CD14-positive monocyte (primary cell): ENCODE measurements at regions not wholly inside any gene's neighbourhood (a gene's known extent, or its start where the extent isn't known, plus 50 kb on each side); places are given as distances from the start of the nearest gene placed in this dataset.
A peak's percentile ranks its signal among the peaks of the same experiment; 100 is the strongest.

ENCODE experiments used
- DNase-seq, 3 donors: peaks; one replicate each; pipeline ENCODE4 v3.0.0-alpha.2; 2011 to 2022
- H2AFZ ChIP-seq: 2 replicates; pipeline ENCODE4 v1.6.0; 2012; ENCODE audit warnings: mild to moderate bottlenecking, low read depth, low read length, inconsistent platforms; ENCODE audit not compliant: insufficient read depth, poor library complexity, severe bottlenecking
- H3K27ac ChIP-seq, 2 donors: 1 replicate in 1 of 2; 2 replicates in 1 of 2; pipeline ENCODE4 v1.5.1; 2012 to 2013; ENCODE audit warnings: low read length in 2 of 2, control low read depth in 1 of 2, inconsistent platforms in 1 of 2, low read depth in 1 of 2, mild to moderate bottlenecking in 1 of 2
- H3K27me3 ChIP-seq, 2 donors: one replicate each; pipeline versions ENCODE4 v1.6.0 to v1.6.1; 2011 to 2013; ENCODE audit warnings: low read length in 2 of 2; ENCODE audit not compliant: control insufficient read depth in 2 of 2, insufficient read depth in 2 of 2
- H3K36me3 ChIP-seq, 2 donors: replicated peaks in 1 of 2; 1 replicate in 1 of 2; 2 replicates in 1 of 2; pipeline versions ENCODE4 v1.5.1 to v1.6.1; 2012 to 2013; ENCODE audit warnings: low read length in 2 of 2, control low read depth in 1 of 2, inconsistent platforms in 1 of 2, mild to moderate bottlenecking in 1 of 2; ENCODE audit not compliant: insufficient read depth in 2 of 2, control insufficient read depth in 1 of 2
- H3K4me1 ChIP-seq, 2 donors: 1 replicate in 1 of 2; 2 replicates in 1 of 2; pipeline versions ENCODE4 v1.5.1 to v1.6.1; 2012 to 2013; ENCODE audit warnings: low read length in 2 of 2, control low read depth in 1 of 2, inconsistent platforms in 1 of 2, mild to moderate bottlenecking in 1 of 2, moderate library complexity in 1 of 2; ENCODE audit not compliant: insufficient read depth in 2 of 2, control insufficient read depth in 1 of 2
- H3K4me2 ChIP-seq: replicated peaks from 2 replicates; pipeline ENCODE3; 2012; ENCODE audit warnings: low read length, moderate library complexity, mild to moderate bottlenecking; ENCODE audit not compliant: poor library complexity, severe bottlenecking; ENCODE audit errors: extremely low read depth
- H3K4me3 ChIP-seq, 3 experiments: fragments of 200-600 bp in 1 of 3; sonication (generic) in 1 of 3; replicated peaks in 1 of 3; 1 replicate in 2 of 3; 2 replicates in 1 of 3; pipeline ENCODE4 v1.5.1; 2011 to 2013; ENCODE audit warnings: low read length in 3 of 3, mild to moderate bottlenecking in 3 of 3, control low read depth in 2 of 3, low read depth in 2 of 3, inconsistent platforms in 1 of 3, moderate library complexity in 1 of 3
- H3K79me2 ChIP-seq: 2 replicates; pipeline ENCODE4 v1.6.0; 2012; ENCODE audit warnings: mild to moderate bottlenecking, control low read depth, inconsistent platforms, low read length, moderate library complexity; ENCODE audit not compliant: insufficient read depth
- H3K9ac ChIP-seq: 2 replicates; pipeline ENCODE4 v1.6.0; 2017; ENCODE audit warnings: low read length, mild to moderate bottlenecking; ENCODE audit not compliant: insufficient read depth, poor library complexity, severe bottlenecking
- H3K9me3 ChIP-seq, 2 donors: replicated peaks in 1 of 2; 1 replicate in 1 of 2; 2 replicates in 1 of 2; pipeline versions ENCODE4 v1.5.1 to v1.6.1; 2012 to 2013; ENCODE audit warnings: low read length in 2 of 2, control low read depth in 1 of 2; ENCODE audit not compliant: control insufficient read depth in 1 of 2, insufficient read depth in 1 of 2
- H4K20me1 ChIP-seq: 2 replicates; pipeline ENCODE4 v1.6.0; 2012; ENCODE audit warnings: mild to moderate bottlenecking, low read length, control low read depth, moderate library complexity; ENCODE audit not compliant: insufficient read depth
- H3K27ac Mint-ChIP-seq, 7 donors: one replicate each; pipeline ENCODE4 v1.8.0; 2020; ENCODE audit warnings: mild to moderate bottlenecking in 7 of 7, mixed read lengths in 7 of 7, moderate library complexity in 6 of 7, inconsistent platforms in 2 of 7
- H3K27me3 Mint-ChIP-seq, 3 donors: one replicate each; pipeline ENCODE4 v1.8.0; 2021 to 2022; ENCODE audit warnings: low read depth in 3 of 3, mild to moderate bottlenecking in 3 of 3, mixed read lengths in 3 of 3, moderate library complexity in 3 of 3, inconsistent platforms in 1 of 3
- H3K36me3 Mint-ChIP-seq, 2 donors: one replicate each; pipeline ENCODE4 v1.8.0; 2020; ENCODE audit warnings: mixed read lengths in 2 of 2, inconsistent platforms in 1 of 2, mild to moderate bottlenecking in 1 of 2
- H3K4me1 Mint-ChIP-seq: one replicate; pipeline ENCODE4 v1.8.0; 2020; ENCODE audit warnings: mild to moderate bottlenecking, mixed read lengths
- H3K4me3 Mint-ChIP-seq, 2 donors: one replicate each; pipeline ENCODE4 v1.8.0; 2020; ENCODE audit warnings: mild to moderate bottlenecking in 2 of 2, mixed read lengths in 2 of 2, moderate library complexity in 1 of 2
- H3K9me3 Mint-ChIP-seq, 7 donors: one replicate each; pipeline ENCODE4 v1.8.0; 2020 to 2022; ENCODE audit warnings: mixed read lengths in 7 of 7, mild to moderate bottlenecking in 6 of 7, moderate library complexity in 6 of 7, inconsistent platforms in 2 of 7
- WGBS: methylation state at CpG from one replicate; pipeline ENCODE4 v1.1.5; 2013; ENCODE audit warnings: missing lambda C conversion rate; ENCODE audit not compliant: insufficient coverage; 5-methylcytosine and 5-hydroxymethylcytosine counted together
- intact Hi-C, 2 donors: fragments of 100-400 bp; cut with micrococcal nuclease; formaldehyde crosslinking; loops; one replicate each; pipeline versions ENCODE4 v1.15.0 to v1.15.1; 2023
- TF ChIP-seq, protein P1 (sequence below): fragments of 200-600 bp; IDR thresholded peaks from one replicate; pipeline ENCODE4 v1.8.0; 2022; ENCODE audit warnings: antibody characterized with exemption, mild to moderate bottlenecking

DNA sequence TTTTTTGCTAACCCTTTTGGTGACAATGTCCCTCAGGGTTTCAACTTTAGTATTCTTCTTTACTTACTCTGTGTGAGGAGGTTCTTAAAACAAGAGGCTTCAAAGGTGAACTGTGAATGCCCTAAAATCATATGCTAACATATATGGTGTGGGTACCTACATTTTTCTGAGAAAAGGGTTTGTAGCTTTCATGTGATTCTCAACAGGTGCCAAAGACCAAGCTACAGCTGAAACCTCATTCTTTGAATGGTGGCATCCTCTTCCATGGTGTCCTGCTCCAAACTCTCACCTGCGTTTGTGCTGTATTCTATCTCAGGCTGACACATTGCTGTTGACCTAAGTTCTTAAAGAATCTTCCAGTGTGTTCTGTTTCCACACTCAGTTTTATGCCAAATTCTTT is 177.3 kb downstream of the PRL start:
- Histone ChIP-seq H3K36me3 (no peaks in the 10 kb centered on the region), H3K27me3 (no peaks in the 10 kb centered on the region), H3K4me1 (no peaks in the 10 kb centered on the region), H3K27ac (no peak overlapping the region), H3K9ac (no peak overlapping the region), H2AFZ (peak overlapping the region; percentile 3), H4K20me1 (no peaks in the 10 kb centered on the region), H3K9me3 (no peaks in the 10 kb centered on the region), H3K4me3 (no peak overlapping the region), H3K79me2 (no peaks in the 10 kb centered on the region), H3K4me2 (no peak overlapping the region)
- peaks cover 0 to 1% (median 0%) of the 10 kb centered on the region in 3 donors for H3K27me3 Mint-ChIP-seq
- 100% methylated on average over 1 of the region's 1 CpG for WGBS
- H3K27ac Mint-ChIP-seq, result no peak overlapping the region
- H3K36me3 Mint-ChIP-seq, result no peaks in the 10 kb centered on the region
- peaks cover 0 to 6% (median 2%) of the 10 kb centered on the region in 7 donors for H3K9me3 Mint-ChIP-seq
- intact Hi-C loops, result no loop called here
- no peak for DNase-seq
- H3K4me1 Mint-ChIP-seq, result no peaks in the 10 kb centered on the region
- TF ChIP-seq, protein P1, sequence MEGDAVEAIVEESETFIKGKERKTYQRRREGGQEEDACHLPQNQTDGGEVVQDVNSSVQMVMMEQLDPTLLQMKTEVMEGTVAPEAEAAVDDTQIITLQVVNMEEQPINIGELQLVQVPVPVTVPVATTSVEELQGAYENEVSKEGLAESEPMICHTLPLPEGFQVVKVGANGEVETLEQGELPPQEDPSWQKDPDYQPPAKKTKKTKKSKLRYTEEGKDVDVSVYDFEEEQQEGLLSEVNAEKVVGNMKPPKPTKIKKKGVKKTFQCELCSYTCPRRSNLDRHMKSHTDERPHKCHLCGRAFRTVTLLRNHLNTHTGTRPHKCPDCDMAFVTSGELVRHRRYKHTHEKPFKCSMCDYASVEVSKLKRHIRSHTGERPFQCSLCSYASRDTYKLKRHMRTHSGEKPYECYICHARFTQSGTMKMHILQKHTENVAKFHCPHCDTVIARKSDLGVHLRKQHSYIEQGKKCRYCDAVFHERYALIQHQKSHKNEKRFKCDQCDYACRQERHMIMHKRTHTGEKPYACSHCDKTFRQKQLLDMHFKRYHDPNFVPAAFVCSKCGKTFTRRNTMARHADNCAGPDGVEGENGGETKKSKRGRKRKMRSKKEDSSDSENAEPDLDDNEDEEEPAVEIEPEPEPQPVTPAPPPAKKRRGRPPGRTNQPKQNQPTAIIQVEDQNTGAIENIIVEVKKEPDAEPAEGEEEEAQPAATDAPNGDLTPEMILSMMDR, result no peak
- H3K4me3 Mint-ChIP-seq, result no peak overlapping the region

DNA sequence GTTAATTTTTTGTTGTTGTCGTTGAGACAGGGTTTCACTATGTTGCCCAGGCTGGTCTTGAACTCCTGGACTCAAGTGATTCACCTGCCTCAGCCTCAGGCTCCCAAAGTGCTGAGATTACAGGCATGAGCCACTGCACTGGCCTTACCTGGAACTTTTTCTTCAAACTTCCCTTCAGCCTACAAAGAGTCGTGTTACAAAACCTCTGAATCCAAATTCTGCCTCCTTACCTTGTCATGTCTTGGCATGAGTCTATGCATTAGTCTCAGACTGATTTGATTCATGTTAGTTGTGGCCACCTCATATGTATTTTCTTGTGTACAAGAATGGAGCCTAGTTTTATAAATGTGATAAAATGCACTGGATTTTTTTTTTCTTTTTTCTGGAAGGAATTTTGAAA is 172.1 kb downstream of the PRL start:
- no peak overlapping the region for H3K4me3 ChIP-seq
- H3K79me2 ChIP-seq, result no peaks in the 10 kb centered on the region
- TF ChIP-seq, protein P1, result no peak
- peaks cover 7 to 20% (median 9%) of the 10 kb centered on the region in 7 donors for H3K9me3 Mint-ChIP-seq
- H3K27ac Mint-ChIP-seq, result no peak overlapping the region
- no peaks in the 10 kb centered on the region for H3K4me1 ChIP-seq
- H3K27me3 Mint-ChIP-seq, result no peaks in the 10 kb centered on the region
- no peak overlapping the region for H3K4me2 ChIP-seq
- H3K9me3 ChIP-seq, result no peaks in the 10 kb centered on the region
- no peaks in the 10 kb centered on the region for H3K36me3 ChIP-seq
- H3K4me3 Mint-ChIP-seq, result no peak overlapping the region
- no peaks in the 10 kb centered on the region for H3K4me1 Mint-ChIP-seq
- no peak overlapping the region for H2AFZ ChIP-seq
- H4K20me1 ChIP-seq, result no peaks in the 10 kb centered on the region
- no peak for DNase-seq
- no peaks in the 10 kb centered on the region for H3K27me3 ChIP-seq
- WGBS, result 100% methylated on average over 1 of the region's 2 CpGs
- H3K36me3 Mint-ChIP-seq, result no peaks in the 10 kb centered on the region
- no peak overlapping the region for H3K27ac ChIP-seq
- H3K9ac ChIP-seq, result no peak overlapping the region
- intact Hi-C loops, result no loop called here
